GM18867 (cell line): ENCODE measurements at regions not wholly inside any gene's neighbourhood (a gene's known extent, or its start where the extent isn't known, plus 50 kb on each side); places are given as distances from the start of the nearest gene placed in this dataset.

ENCODE experiments used
- ATAC-seq: cut with Tn5 transposase; IDR thresholded peaks from one replicate; pipeline ENCODE4 v1.9.1; 2021; ENCODE audit warnings: mild to moderate bottlenecking, moderate library complexity; ENCODE audit not compliant: unreplicated experiment

DNA sequence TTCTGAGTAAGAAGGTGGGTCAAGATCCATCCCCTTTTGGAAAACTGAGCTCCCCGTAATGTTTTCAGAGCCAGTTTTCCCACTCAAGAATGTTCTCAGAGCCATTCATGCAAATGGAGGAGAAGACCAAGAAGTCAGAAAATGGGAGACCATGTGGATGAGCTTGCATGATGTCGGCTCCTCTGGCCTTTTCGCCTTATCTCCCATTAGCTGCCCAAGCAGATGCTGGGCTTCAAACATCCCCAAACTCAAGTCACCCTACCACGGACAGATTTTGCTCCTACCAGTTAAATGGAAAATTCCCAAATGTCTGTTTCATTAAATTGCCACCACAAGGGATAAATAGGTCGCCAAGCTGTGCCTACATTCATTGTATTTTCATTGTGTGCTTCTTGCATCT, 161.4 kb downstream of the ICE1 start:
- no peak for ATAC-seq

GRCh38 chr5:5583023-5583765, 160.7 kb downstream of the ICE1 start:
- no peak for ATAC-seq

GRCh38 chr5:5581080-5581479, 158.6 kb downstream of the ICE1 start:
- ATAC-seq = no peak

- ATAC-seq = no peak
These were observed 154.3 kb downstream of the ICE1 start for GRCh38 chr5:5576744-5577143.

GRCh38 chr5:5575461-5575860, 153.0 kb downstream of the ICE1 start:
- ATAC-seq = no peak

GRCh38 chr5:5573798-5574380, 151.4 kb downstream of the ICE1 start:
- no peak for ATAC-seq

DNA sequence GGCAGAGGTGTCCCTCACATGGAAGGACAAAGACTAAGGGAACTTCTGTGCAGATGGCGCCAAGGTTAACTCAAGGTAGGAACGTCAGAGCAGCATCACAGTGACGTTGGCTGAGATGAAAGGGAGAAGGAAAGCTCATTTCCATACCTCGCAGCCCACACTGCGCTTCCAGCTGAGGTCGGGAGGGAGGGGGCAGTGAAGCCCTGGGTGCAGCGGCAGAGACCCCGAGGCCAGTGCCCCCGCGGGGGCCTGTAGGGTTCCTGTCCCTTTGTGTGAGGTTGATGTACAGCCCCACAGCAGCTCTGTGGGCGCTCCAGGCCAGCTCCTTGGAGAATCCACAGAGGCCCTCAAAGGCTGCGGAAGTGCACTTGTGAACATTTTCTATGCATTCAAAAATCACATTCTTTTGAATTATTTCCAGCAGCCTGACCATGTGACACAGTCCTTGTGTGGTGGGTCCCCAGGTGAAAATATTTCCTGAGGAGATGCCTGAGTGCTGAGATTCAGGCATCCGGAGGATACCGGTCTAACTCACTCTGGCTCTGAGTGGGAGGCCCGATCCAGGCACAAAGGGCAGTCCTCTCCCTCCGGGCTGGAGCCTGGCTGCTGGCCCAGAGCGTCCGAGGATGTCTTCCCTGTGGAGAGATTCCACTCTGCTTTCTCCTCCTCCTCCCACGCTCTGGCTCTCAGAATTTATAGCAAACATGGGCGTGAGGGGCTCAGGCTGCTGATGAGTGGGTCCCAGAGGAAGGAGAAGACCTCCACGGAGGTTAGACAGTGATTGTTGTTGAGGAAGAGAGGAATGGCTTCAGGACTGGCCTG, 150.7 kb downstream of the ICE1 start:
- ATAC-seq = no peak

- ATAC-seq = no peak
These were observed 149.8 kb downstream of the ICE1 start for GRCh38 chr5:5572010-5572865.

GRCh38 chr5:5570646-5571045, 148.2 kb downstream of the ICE1 start:
- ATAC-seq = no peak

- ATAC-seq = no peak
These were observed 142.4 kb downstream of the ICE1 start for GRCh38 chr5:5564898-5565297.

GRCh38 chr5:5560016-5560415, 137.5 kb downstream of the ICE1 start:
- ATAC-seq = no peak

GRCh38 chr5:5558638-5559527, 136.4 kb downstream of the ICE1 start:
- ATAC-seq = no peak

DNA sequence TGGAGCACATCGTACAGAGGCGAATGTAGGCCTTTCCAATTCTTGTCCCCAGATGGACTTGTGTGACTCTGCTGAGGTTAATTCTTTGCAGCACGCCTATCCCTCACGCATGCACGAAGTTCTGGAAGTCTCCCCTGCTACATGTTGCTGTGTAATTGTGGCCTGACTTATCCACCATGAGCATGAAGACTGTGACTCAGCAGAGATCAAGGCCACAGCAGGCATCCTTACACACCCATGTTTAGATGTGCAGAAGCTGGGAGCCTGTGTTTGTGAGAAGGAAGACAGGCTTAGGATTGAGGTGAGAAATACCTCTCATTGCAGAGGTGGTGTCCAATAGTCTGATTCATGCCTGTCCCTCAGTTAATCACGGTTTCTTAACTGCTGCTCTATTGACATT, 135.6 kb downstream of the ICE1 start:
- no peak for ATAC-seq

DNA sequence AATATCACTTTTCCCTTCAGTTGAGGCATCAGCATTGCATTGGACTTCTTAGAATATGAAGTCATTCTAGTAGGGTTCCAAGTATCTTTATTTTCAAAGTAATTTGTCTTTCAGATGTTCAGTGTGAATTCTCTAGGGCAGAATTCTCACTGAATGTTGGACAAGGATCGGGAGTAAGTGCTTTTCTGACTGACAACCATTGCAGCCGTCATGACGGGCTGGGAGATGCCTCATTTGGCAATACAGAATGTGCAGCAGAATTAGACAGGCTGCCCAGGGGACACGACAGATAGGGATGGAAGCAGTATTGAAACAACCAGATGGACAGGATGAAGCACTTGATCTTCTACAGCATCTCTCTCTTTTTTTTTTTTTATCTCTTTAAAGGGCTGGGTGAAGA, 129.0 kb downstream of the ICE1 start:
- ATAC-seq = no peak

- no peak for ATAC-seq
These were observed 123.9 kb downstream of the ICE1 start for GRCh38 chr5:5546408-5546807.

GRCh38 chr5:5544094-5544663, 121.7 kb downstream of the ICE1 start:
- no peak for ATAC-seq

GRCh38 chr5:5542654-5543053, 120.2 kb downstream of the ICE1 start:
- no peak for ATAC-seq

- ATAC-seq = no peak
These were observed 117.6 kb downstream of the ICE1 start for GRCh38 chr5:5540065-5540464.
